ENCODE measurements at regions not wholly inside any gene's neighbourhood (a gene's known extent, or its start where the extent isn't known, plus 50 kb on each side); places are given as distances from the start of the nearest gene placed in this dataset.

- TF ChIP-seq, protein P1, sequence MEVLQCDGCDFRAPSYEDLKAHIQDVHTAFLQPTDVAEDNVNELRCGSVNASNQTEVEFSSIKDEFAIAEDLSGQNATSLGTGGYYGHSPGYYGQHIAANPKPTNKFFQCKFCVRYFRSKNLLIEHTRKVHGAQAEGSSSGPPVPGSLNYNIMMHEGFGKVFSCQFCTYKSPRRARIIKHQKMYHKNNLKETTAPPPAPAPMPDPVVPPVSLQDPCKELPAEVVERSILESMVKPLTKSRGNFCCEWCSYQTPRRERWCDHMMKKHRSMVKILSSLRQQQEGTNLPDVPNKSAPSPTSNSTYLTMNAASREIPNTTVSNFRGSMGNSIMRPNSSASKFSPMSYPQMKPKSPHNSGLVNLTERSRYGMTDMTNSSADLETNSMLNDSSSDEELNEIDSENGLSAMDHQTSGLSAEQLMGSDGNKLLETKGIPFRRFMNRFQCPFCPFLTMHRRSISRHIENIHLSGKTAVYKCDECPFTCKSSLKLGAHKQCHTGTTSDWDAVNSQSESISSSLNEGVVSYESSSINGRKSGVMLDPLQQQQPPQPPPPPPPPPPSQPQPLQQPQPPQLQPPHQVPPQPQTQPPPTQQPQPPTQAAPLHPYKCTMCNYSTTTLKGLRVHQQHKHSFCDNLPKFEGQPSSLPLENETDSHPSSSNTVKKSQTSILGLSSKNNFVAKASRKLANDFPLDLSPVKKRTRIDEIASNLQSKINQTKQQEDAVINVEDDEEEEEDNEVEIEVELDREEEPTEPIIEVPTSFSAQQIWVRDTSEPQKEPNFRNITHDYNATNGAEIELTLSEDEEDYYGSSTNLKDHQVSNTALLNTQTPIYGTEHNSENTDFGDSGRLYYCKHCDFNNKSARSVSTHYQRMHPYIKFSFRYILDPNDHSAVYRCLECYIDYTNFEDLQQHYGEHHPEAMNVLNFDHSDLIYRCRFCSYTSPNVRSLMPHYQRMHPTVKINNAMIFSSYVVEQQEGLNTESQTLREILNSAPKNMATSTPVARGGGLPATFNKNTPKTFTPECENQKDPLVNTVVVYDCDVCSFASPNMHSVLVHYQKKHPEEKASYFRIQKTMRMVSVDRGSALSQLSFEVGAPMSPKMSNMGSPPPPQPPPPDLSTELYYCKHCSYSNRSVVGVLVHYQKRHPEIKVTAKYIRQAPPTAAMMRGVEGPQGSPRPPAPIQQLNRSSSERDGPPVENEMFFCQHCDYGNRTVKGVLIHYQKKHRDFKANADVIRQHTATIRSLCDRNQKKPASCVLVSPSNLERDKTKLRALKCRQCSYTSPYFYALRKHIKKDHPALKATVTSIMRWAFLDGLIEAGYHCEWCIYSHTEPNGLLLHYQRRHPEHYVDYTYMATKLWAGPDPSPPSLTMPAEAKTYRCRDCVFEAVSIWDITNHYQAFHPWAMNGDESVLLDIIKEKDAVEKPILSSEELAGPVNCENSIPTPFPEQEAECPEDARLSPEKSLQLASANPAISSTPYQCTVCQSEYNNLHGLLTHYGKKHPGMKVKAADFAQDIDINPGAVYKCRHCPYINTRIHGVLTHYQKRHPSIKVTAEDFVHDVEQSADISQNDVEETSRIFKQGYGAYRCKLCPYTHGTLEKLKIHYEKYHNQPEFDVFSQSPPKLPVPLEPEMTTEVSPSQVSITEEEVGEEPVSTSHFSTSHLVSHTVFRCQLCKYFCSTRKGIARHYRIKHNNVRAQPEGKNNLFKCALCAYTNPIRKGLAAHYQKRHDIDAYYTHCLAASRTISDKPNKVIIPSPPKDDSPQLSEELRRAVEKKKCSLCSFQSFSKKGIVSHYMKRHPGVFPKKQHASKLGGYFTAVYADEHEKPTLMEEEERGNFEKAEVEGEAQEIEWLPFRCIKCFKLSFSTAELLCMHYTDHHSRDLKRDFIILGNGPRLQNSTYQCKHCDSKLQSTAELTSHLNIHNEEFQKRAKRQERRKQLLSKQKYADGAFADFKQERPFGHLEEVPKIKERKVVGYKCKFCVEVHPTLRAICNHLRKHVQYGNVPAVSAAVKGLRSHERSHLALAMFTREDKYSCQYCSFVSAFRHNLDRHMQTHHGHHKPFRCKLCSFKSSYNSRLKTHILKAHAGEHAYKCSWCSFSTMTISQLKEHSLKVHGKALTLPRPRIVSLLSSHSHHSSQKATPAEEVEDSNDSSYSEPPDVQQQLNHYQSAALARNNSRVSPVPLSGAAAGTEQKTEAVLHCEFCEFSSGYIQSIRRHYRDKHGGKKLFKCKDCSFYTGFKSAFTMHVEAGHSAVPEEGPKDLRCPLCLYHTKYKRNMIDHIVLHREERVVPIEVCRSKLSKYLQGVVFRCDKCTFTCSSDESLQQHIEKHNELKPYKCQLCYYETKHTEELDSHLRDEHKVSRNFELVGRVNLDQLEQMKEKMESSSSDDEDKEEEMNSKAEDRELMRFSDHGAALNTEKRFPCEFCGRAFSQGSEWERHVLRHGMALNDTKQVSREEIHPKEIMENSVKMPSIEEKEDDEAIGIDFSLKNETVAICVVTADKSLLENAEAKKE (CRISPR knock-in tag; IDR thresholded peaks at IDR 0.05): no peak
- TF ChIP-seq EZH2 (IDR thresholded peaks at IDR 0.05; ENCODE audit: low read depth, unreplicated experiment) (no peak), STAT1 (IDR thresholded peaks at IDR 0.05; ENCODE audit: unreplicated experiment) (no peak), CREB1 (CRISPR knock-in tag; IDR thresholded peaks at IDR 0.05; ENCODE audit: low read depth) (no peak), ZNF114 (CRISPR knock-in tag; IDR thresholded peaks at IDR 0.05) (no peak), ZNF331 (CRISPR knock-in tag; IDR thresholded peaks at IDR 0.05; ENCODE audit: low read depth) (no peak), POLR2AphosphoS5 (IDR thresholded peaks at IDR 0.05; ENCODE audit: low read depth) (no peak)
- TF ChIP-seq, protein P2, sequence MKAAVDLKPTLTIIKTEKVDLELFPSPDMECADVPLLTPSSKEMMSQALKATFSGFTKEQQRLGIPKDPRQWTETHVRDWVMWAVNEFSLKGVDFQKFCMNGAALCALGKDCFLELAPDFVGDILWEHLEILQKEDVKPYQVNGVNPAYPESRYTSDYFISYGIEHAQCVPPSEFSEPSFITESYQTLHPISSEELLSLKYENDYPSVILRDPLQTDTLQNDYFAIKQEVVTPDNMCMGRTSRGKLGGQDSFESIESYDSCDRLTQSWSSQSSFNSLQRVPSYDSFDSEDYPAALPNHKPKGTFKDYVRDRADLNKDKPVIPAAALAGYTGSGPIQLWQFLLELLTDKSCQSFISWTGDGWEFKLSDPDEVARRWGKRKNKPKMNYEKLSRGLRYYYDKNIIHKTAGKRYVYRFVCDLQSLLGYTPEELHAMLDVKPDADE (IDR thresholded peaks at IDR 0.05): no peak
- TF ChIP-seq, protein P3, sequence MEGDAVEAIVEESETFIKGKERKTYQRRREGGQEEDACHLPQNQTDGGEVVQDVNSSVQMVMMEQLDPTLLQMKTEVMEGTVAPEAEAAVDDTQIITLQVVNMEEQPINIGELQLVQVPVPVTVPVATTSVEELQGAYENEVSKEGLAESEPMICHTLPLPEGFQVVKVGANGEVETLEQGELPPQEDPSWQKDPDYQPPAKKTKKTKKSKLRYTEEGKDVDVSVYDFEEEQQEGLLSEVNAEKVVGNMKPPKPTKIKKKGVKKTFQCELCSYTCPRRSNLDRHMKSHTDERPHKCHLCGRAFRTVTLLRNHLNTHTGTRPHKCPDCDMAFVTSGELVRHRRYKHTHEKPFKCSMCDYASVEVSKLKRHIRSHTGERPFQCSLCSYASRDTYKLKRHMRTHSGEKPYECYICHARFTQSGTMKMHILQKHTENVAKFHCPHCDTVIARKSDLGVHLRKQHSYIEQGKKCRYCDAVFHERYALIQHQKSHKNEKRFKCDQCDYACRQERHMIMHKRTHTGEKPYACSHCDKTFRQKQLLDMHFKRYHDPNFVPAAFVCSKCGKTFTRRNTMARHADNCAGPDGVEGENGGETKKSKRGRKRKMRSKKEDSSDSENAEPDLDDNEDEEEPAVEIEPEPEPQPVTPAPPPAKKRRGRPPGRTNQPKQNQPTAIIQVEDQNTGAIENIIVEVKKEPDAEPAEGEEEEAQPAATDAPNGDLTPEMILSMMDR (conservative IDR thresholded peaks at IDR 0.05; ENCODE audit: low read depth in 2 of 2): no peak
Observed at GRCh38 chr17:70310221-70310672, 140.9 kb downstream of the KCNJ2 start (continued).

Data from GM23338 (cell line).